Fibroblast of lung (primary cell): ENCODE measurements at regions not wholly inside any gene's neighbourhood (a gene's known extent, or its start where the extent isn't known, plus 50 kb on each side); places are given as distances from the start of the nearest gene placed in this dataset.

Source experiments
- CTCF ChIP-seq, 2 donors: IDR thresholded peaks in 1 of 2; conservative IDR thresholded peaks in 1 of 2; 1 replicate in 1 of 2; 2 replicates in 1 of 2; pipeline ENCODE4 v1.5.1; 2011 to 2012; ENCODE audit warnings: low read length in 2 of 2, control low read depth in 1 of 2, inconsistent platforms in 1 of 2, low read depth in 1 of 2, mild to moderate bottlenecking in 1 of 2
- EZH2 ChIP-seq: IDR thresholded peaks from 2 replicates; pipeline ENCODE4 v1.5.1; 2012; ENCODE audit warnings: low read length, control low read depth, mild to moderate bottlenecking; ENCODE audit errors: missing control alignments

- TF ChIP-seq CTCF (conservative IDR thresholded peaks at IDR 0.05 in 1 of 2, IDR thresholded peaks at IDR 0.05 in 1 of 2; ENCODE audit: low read depth in 1 of 2, low read length in 2 of 2), result no peak
- no peak for TF ChIP-seq EZH2
Measured at GRCh38 chr21:28703861-28704260, 288.8 kb downstream of the LTN1 start.
